Astrocyte of the hippocampus (primary cell): ENCODE measurements at regions not wholly inside any gene's neighbourhood (a gene's known extent, or its start where the extent isn't known, plus 50 kb on each side); places are given as distances from the start of the nearest gene placed in this dataset.

Experiments
- DNase-seq: peaks from one replicate; pipeline ENCODE4 v3.0.0; 2011; ENCODE audit warnings: low read depth, low spot score

DNA sequence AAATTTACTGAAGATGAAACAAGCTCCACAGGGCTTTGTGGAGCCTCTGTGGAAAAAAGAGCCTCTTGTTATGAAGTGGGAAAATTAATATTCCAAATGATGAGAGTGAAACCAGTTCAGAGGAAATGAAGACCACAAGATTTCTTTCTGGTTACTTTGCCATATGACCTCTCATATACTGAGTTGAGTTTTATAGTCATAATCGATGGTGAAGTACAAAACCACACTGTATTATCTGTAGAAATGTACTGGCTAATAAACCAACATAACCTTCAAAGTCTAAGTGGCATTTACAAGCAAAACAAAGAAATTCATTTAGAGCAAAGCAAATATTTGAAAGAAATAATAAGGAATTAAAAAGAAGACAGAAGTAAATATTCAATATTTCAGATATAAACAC, 662.6 kb upstream of the ZWINT start:
- DNase-seq: no peak

DNA sequence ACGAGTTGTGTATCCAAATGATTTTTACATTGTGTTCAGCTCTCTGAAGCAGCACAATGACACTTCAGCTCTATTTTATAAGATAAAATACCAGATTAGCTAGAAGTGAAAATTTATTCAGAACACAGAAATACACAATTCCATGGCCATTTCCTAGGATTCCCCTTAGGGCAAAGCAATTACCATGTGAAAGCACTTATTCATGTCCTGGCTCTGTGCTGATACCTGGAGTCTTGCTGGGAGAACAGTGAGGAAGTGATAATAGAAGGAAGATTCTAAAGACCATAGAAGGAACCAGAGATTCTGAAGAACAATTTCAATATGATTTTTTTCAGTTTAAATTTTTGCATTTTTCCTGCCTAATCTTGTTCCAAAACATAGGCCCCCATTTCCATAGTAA, 657.4 kb upstream of the ZWINT start:
- DNase-seq: no peak

DNA sequence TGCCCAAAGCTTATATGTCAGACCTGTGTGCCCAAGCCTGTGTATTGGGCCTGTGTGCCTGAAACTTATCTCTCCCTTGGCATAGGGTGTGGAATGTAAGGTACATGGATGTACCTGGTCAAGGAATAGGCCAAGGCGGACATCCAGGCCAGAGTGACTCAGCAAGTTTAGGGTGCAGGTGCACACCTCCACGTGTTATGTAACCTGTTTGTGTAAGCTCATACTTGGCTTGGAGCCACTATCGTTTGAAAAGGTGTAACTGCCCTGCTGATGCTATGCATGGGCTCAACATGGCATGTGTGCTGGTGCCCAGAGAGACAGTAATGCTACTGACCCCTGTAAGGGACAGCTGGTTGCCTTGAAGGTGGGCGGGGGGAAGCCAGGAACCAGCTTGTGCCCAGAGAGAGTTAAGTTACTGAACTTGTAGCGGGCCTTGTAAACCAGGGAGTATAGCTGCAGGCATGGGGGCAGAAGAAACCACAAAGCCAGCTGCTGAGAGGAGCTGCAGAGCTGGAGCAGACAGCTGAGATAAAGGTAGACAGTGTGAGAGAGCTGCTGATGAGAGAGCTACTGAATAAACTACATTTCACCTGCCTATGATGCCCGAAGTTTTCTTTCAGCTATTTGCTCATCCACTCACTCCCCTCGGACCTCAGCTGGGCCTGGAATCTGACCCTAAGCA, 656.4 kb upstream of the ZWINT start:
- DNase-seq: no peak

DNA sequence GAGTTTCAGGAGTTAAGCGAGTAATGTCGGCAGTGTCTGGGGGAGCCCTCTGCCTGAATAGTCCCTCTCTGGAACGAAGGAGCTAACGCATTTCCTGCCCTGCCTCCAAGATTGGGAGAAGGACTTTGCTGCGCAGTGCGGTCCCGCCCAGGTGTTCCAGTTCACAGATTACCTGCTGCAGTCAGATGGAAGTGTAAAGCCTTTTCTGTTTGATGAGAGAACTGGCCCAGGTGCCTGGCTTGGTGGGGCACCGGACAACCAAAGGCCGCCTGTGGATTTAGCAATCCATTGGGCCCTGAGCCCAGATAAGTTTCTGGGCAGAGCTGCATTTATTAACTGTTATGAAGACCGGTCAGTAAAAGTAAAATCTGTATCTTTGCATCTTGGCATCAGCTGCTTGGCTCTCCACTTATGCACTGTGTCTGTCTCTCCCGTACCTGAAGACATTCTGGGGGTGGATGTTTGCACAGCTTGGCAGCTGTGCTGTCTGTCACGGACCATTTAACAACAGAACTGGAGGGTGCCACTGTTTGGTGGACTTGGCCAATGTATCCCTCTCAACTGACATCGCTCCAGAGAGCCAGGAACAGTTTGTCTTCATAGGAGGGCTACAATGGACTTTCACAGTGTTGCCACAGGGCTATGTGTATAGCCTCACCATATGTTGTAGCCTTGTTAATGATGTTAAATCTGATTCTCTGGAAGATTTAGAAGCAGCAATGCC, 654.7 kb upstream of the ZWINT start:
- DNase-seq: no peak

DNA sequence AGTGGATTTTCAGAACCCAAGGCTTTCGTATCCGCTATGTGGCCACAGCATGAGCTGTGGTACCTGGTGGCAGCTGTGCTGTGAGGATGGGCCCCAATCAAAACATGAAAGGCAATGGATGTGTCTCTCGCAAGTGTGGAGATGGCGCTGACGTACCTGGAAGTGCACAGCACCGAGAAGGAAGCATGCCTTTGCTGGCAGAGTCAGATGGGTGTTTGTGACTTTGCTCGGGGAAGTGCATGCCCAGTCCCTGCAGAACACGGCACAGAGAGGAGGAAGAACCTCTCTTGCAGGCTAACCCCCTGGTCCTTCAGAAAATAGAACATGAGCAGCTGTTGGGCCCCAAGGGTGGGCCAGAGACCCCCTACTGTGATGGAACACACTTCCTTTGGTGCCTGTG, 654.1 kb upstream of the ZWINT start:
- DNase-seq: no peak

DNA sequence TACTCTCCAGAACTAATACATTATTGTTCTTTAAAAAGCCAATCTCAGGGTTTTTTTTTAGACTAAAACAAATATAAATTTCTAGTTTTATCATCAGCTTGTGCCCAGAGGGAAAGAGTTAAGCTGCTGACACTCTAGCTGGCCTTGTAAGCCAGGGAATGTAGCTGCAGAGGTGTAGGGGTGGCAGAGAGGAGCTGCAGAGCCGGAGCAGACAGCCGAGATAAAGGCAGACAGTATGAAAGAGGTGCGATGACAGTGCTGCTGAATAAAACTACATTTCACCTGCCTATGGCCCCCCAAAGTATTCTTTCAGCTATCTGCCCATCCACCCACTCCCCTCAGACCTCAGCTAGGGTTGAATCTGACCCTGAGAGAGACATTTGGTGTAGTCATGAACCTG, 653.7 kb upstream of the ZWINT start:
- no peak for DNase-seq

DNA sequence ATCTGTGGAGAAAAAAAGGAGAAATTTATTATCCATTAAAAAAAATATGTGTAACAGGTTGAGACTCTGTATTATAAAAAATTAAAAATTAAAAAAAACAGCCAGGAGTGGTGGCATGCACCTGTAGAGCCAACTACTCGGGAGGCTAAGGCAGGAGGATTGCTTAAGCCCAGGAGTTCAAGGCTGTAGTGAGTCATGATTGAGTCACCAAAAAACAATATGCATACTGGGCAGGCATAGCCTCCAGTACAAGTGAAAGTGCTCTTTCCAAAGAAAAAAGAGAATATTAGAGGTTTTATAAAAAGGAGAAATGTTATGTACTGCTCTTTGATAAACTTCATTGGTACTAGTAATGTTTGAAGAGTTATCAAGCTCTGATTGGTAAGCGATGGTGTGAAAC, 647.1 kb upstream of the ZWINT start:
- DNase-seq: no peak

DNA sequence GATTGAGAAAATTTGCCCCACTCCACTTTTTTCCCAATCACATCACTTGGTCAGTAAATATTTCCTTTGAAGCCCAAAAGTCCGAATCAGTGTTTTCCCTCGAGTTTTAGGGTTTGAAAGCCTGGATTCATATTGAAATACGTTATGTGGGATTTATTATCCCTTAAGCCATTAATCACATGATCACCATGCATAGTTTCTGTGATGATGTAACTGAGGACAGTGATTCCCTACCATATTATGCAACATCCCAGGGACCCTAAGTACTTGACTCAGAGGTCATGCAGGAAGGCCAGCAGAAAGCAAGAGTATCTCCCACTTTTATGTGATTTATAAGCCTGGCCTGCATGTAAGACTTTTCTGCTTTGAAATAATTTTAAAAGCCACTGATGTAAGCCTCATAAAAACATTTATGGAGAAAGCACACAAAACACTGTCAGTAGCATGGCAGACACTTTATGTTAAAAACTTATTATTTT, 630.6 kb upstream of the ZWINT start:
- DNase-seq: no peak

DNA sequence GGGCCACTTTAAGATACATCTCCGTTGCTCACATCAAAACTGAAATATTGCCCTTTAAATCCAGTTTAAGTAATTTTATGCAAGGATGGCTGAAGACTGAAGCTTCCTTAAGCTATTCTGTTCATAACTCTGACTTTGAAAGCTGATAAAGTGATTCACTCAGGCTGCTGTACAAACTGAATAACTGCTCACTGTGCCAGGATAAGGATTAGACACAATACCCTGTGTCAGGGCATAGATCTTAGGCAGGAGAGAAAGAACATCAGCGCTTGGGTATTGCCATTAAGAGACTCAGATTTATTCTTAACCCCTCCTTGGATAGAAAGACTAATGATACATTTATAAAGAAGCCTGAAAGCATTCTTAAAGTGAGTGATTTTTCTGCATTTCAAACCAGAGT, 614.5 kb upstream of the ZWINT start:
- no peak for DNase-seq

DNA sequence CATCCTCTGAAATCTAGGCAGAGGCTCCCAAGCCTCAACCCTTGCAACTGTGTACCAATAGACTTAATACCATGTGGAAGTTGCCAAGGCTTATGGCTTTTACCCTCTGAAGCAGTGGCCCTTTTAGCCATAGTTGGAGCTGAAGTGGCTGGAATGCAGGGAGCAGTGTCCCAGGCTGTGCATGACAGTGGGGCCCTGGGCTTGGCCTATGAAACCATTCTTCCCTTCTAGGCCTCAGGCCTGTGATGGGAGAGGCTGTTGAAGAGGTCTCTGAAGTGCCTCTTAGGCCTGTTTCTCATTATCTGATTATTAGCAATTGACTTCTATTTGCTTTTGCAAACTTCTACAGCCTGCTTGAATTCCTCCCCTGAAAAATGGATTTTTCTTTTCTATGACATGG, 612.7 kb upstream of the ZWINT start:
- DNase-seq: no peak

DNA sequence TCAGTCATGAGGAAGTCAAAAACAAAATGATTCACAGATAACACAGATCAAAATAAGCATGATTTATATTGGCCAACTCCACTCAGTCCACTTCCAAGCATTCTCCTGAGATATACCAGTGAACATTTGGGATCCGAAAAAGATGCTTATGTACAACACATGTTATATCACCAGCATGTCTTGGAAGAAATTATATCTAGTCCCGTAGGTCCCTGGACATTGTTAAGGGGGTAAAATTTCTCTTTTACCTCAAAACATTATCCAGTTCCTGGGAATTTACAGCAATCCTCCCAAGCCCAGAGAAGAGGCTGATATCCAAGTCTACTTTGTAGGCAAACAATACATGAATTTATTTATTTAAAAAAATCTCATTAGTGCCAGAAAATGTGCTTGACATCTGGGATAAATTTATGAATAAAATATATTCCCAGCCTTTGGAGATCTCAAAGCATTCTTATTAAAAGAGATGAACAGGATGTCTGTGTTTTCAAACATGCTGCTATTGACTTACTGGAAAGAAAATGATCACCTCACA, 582.2 kb upstream of the ZWINT start:
- no peak for DNase-seq

DNA sequence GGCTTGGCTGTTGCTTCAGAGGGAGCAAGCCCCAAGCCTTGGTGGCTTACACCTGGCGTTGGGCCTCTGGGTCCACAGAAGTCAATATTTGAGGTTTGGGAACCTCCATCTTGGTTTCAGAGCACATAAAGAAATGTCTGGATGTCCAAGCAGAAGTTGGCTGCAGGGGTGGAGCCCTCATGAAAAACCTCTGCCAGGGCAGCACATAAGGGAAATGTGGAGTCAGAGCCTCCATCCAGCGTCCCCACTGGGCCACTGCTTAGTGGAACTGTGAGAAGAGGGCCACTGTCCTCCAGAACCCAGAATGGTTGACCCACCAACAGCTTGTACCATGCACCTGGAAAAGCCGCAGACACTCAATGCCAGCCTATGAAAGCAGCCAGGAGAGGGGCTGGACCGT, 573.5 kb upstream of the ZWINT start:
- no peak for DNase-seq

DNA sequence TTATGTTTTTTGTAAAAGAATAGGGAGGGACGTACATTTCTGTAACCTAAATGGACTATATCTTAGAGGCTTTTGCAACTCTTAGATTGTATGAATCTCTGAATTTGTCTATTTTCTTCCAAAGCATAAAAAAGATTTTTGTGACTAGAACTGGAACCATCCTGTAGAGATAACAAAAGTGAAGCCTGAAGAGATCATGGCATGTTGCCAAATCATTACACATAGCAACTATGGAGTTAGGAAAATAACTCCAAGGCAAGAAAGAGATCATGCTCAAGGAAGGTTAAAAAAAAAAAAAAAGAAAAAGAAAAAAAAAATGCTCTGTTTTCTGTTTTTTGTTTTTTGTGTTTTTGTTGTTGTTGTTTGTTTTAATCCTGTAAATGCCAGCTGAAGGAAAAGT, 567.7 kb upstream of the ZWINT start:
- no peak for DNase-seq

DNA sequence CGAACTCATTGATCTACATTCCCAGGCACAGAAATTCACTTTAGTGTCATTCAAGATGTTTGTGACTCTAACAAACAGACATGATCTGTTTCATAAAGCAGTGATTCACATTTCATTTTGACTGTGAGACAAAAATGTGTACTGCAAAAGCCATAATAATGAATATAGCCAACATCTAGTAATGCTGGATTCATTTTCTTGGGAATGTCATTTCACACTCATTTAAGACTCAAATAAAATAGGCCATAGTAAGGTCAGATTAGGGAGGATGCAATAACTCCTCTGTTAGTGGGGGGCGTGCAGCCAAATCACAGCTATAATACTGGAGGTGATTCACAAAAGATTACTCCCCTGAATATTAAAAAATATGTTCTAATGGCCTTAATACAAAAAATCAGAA, 566.6 kb upstream of the ZWINT start:
- DNase-seq: no peak

DNA sequence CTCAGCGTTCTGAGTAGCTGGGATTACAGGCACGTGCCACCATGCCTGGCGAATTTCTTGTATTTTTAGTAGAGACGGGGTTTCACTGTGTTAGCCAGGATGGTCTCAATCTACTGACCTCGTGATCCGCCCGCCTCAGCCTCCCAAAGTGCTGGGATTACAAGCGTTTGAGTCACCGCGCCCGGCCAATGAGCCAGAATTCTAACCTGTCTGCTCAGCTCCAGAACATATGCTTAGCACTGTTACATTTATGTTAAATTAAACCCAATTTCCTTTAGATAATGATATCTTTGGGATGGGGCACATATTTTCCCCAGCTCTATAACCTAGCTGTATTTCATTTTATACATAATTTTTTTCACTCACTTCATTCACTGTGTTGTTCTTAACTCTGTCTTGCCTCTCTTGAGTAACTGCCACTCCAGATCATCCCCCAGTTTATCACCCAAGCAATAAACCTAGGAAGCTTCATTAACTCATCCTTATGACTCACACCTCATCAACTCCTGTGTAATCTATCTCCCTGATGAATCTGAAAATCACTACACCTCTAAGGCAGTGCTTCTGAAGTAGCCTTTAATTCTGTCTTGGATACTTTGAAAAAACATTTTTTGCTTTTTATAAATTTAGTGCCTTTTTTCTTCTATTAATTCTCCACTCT, 559.7 kb upstream of the ZWINT start:
- DNase-seq: no peak

DNA sequence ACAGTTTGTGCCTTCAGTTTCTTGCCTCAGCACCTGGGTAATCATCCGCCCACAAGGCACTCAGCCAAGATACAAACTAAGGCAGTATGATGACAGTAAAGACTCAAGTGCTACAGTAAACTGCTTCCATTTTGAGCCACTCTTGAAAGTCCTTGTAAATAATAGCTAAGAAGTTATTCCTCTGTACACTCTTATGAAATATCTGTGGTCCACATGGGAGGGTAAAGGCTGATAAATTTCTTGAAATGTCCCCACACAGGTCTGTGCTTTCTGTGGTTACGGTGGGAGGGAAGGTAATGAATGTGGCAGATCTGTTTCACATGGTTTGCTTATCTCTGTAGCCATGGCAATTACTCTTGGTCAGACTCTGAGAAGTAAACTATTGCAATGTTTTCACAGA, 551.0 kb upstream of the ZWINT start:
- DNase-seq: no peak

DNA sequence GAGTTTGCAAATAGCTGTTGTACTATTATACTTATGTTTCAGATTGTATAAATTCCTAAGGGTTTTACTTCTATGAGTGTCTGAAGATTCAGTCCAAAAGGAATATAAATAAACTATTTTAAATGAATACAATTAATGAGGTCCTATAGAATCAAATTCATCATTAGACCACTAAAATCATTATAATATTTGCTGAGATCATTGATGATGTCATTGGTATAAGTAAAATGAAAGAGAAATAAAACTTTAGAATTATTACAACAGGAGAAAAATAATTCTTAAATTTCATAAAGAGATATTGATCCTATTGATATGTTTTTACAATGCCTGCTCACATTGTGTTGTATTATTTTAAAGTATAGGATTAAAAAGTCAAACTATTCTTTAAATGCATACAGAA, 544.0 kb upstream of the ZWINT start:
- no peak for DNase-seq

DNA sequence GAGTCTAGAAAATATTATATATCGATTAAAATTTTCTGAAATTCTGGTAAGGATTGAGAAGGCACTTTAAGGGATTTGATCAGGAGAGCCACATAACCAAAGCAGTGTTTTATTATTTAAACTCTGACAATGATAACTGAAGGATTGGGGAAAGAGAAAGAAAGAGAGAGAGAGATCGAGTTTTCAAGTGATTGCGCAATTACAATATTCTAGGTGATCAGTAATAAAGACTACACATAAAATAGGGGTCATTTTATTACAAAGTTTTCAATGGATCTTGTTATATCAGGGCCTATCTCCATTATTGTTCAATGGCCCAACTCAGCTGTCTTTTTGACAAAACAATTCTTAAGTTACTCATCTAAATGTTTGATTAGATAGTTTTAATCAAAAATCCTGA, 541.5 kb upstream of the ZWINT start:
- no peak for DNase-seq

DNA sequence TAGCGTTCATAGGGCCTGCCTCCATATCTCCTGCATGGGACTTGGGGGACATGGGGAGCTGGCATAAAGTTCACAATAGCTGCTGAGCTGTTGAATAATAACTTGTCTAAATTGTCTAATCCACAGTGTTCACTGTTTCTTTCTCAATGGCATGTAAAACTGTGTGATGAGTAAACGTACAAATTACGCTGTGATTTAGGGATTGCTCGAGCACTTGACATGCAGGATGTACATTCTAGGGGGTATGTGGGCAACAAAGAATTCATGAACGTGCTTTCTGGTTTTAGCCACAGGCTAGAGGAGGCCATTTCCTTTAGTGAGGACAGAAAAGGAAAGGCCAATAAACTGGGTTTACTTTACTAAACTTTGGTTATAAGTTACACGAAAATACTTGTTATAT, 534.2 kb upstream of the ZWINT start:
- peak; percentile 0 for DNase-seq

DNA sequence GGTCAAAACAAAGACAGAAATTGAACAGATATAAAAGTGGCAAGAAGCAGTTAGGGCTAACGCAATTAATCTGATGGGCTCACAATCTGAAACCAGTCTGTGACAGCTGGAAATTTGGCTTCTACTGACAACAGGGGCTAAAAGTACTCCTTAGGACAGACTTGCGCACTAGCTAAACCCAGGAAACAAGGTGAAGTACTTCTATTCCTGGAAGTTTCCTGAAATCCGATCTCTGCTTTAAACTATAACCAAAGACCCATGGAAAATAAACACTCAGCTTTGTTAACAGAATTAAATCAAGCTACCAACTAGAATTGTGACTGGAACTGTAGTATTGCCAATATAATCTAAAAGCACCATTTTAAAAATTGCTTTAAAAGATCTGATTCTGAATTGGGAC, 520.2 kb upstream of the ZWINT start:
- no peak for DNase-seq

DNA sequence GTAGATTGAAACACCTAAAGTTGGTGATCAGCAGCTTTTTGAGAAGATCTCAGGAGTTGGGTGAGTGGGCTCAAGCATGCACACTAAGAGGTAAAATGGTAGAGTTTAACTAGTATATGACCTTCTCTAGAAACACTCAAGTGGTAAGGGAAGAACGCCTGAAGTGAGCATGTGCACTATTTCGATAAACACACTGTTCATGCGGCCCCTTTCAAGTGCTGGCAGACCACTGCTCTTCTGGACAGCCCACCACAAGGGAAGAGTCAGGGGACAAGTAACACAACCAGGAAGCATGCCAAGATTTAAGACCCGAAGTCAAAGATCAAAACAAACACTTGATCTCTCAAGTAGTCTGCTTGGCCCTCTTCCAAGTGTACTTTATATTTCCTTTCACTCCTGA, 519.5 kb upstream of the ZWINT start:
- no peak for DNase-seq

DNA sequence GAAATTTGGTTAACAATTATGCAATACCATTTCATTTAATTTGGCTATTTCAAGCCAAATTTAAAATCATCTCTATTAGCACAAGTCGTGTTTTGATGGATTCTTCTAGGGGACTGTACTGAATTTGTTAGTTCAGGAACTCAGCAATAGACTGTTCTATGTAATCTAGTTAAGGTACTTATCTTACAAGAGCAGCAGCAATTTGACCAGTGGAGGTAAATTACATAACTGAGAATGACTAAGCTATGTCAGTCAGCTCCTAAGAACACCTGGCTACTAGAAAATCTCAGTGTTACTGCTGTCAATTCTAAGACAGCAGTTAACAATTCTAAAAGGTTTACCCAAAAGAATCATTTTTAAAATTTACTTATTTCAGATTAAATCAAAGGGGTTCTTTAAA, 513.9 kb upstream of the ZWINT start:
- no peak for DNase-seq

DNA sequence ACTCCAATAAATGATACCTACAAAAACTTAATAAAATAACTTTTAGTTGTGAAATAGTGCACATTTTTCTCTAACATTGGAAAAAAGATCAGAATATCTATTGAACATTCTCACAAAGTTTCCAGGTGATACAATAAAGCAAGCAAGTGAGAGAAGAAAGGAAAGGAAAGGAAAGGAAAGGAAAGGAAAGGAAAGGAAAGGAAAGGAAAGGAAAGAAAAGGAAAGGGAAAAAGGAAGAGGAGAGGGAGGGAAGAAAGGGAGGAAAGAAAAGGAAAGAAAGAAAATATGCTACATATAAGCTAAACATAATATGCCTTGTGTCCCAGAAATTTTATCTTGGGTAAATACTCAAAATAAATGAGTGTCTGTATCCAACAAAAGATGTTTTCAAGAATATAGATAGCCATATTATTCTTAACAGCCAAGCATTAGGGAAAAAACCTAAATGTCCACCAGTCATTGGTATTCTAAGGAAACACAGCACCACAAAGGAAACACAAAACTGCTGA, 510.2 kb upstream of the ZWINT start:
- no peak for DNase-seq
